ENCODE measurements at regions not wholly inside any gene's neighbourhood (a gene's known extent, or its start where the extent isn't known, plus 50 kb on each side); places are given as distances from the start of the nearest gene placed in this dataset.

DNA sequence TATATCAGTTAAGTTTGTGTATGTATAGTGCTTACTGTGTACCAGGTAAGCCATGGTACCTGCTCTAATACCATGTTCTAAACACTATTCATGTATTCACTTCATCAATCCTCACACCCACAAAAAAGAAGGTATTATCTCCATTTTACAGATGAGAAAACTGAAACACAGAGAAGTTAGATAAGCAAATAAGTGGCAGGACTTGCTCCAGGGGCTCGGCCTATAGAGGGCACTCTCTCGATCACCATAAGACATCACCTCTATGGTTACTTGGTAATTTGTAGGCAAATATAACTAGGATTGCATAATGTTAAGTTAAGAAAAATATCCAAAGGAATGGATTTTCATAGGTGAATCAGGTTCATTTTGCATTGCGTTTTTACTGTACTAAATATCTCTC, 118.1 kb upstream of the FN1 start:
- in situ Hi-C loops (cut with MboI), result no loop called here
- peaks cover 12% of the 10 kb centered on the region for H3K4me1 ChIP-seq (ENCODE audit: insufficient read depth)
- peaks cover 11% of the 10 kb centered on the region for H3F3A ChIP-seq (ENCODE audit: insufficient read depth)
- H3K79me2 ChIP-seq (ENCODE audit: insufficient read depth), result no peaks in the 10 kb centered on the region
- no peaks in the 10 kb centered on the region for H4K20me1 ChIP-seq (ENCODE audit: insufficient read depth)
- H3K9ac ChIP-seq, result no peak overlapping the region
- no peaks in the 10 kb centered on the region for H3K9me3 ChIP-seq (ENCODE audit: low read depth)
- no peaks in the 10 kb centered on the region for H3K9me2 ChIP-seq (ENCODE audit: insufficient read depth)
- no peak overlapping the region for H3K4me2 ChIP-seq (ENCODE audit: unreplicated experiment)
- 99% methylated on average over 3 of the region's 3 CpGs for WGBS, 2 experiments (ENCODE audit: low coverage in 1 of 2, low lambda C conversion rate in 2 of 2, missing lambda C conversion rate in 2 of 2)
- no peak overlapping the region for H2AFZ ChIP-seq
- no peak overlapping the region for H3K27ac ChIP-seq
- no peak for DNase-seq
- TF ChIP-seq EZH2phosphoT487 (IDR thresholded peaks at IDR 0.05; ENCODE audit: insufficient read depth, low read depth) (no peak), EZH2 (IDR thresholded peaks at IDR 0.05; ENCODE audit: insufficient read depth, poor library complexity, severe bottlenecking) (no peak)
- H3K36me3 ChIP-seq (ENCODE audit: low read depth), result no peaks in the 10 kb centered on the region
- H3K4me3 ChIP-seq, result no peak overlapping the region
- H3K27me3 ChIP-seq (replicated peaks; ENCODE audit: insufficient read depth), result no peaks in the 10 kb centered on the region

DNA sequence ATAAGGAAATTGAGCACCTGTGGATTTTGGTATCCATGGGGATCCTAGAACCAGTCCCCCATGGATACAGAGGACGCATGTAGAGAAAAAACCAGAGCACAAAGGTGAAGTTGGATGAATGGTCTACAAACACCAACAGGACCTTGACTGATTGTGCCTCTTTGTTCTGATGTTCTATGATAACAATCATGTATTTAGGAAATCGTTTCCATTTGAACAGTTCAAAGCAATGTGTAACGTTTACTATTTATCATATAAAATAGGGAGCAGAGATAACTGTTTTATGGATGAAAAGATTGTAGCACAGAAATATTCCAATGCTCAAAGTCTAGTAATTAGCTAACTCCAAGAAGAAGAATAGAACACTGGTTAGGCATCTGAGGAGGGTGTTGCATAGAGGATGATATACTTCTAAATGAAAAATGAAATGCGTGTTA, 116.3 kb upstream of the FN1 start:
- Histone ChIP-seq H3K79me2 (ENCODE audit: insufficient read depth) (no peaks in the 10 kb centered on the region), H3K27me3 (replicated peaks; ENCODE audit: insufficient read depth) (no peaks in the 10 kb centered on the region), H3F3A (ENCODE audit: insufficient read depth) (peaks cover 18% of the 10 kb centered on the region), H4K20me1 (ENCODE audit: insufficient read depth) (no peaks in the 10 kb centered on the region), H3K9ac (no peak overlapping the region), H3K27ac (no peak overlapping the region), H3K4me3 (no peak overlapping the region), H3K9me2 (ENCODE audit: insufficient read depth) (no peaks in the 10 kb centered on the region), H2AFZ (no peak overlapping the region), H3K9me3 (ENCODE audit: low read depth) (no peaks in the 10 kb centered on the region), H3K36me3 (ENCODE audit: low read depth) (no peaks in the 10 kb centered on the region), H3K4me1 (ENCODE audit: insufficient read depth) (peaks cover 15% of the 10 kb centered on the region), H3K4me2 (ENCODE audit: unreplicated experiment) (no peak overlapping the region)
- TF ChIP-seq EZH2phosphoT487 (IDR thresholded peaks at IDR 0.05; ENCODE audit: insufficient read depth, low read depth), result no peak
- no peak for TF ChIP-seq EZH2 (IDR thresholded peaks at IDR 0.05; ENCODE audit: insufficient read depth, poor library complexity, severe bottlenecking)
- in situ Hi-C loops (cut with MboI), result no loop called here
- WGBS, 2 experiments (ENCODE audit: low coverage in 1 of 2, low lambda C conversion rate in 2 of 2, missing lambda C conversion rate in 2 of 2), result 87 to 88% methylated on average over 4 of the region's 4 CpGs
- DNase-seq, result no peak

DNA sequence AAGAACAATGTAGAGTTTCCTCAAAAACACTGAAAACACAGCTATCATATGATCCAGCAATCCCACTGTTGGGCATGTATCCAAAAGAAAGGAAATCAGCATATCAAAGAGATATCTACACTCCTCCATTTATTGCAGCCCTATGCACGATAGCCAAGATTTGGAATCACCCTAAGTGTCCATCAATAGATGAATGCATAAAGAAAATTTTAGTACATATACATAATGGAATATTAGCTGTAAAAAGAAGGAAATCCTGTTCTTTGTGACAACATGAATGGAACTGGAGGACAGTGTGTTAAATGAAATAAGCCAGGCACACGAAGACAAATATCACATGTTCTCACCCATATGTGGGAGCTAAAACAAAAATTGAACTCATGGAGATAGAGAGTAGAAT, 114.5 kb upstream of the FN1 start:
- Histone ChIP-seq H3K27me3 (replicated peaks; ENCODE audit: insufficient read depth) (no peaks in the 10 kb centered on the region), H3K4me1 (ENCODE audit: insufficient read depth) (peaks cover 15% of the 10 kb centered on the region), H3K4me3 (no peak overlapping the region), H3K79me2 (ENCODE audit: insufficient read depth) (no peaks in the 10 kb centered on the region), H3K9me3 (ENCODE audit: low read depth) (no peaks in the 10 kb centered on the region), H3K9ac (no peak overlapping the region), H4K20me1 (ENCODE audit: insufficient read depth) (no peaks in the 10 kb centered on the region), H3K4me2 (ENCODE audit: unreplicated experiment) (no peak overlapping the region), H2AFZ (no peak overlapping the region), H3K27ac (no peak overlapping the region), H3K36me3 (ENCODE audit: low read depth) (no peaks in the 10 kb centered on the region), H3K9me2 (ENCODE audit: insufficient read depth) (no peaks in the 10 kb centered on the region), H3F3A (ENCODE audit: insufficient read depth) (peaks cover 18% of the 10 kb centered on the region)
- in situ Hi-C loops (cut with MboI), result no loop called here
- TF ChIP-seq EZH2phosphoT487 (IDR thresholded peaks at IDR 0.05; ENCODE audit: insufficient read depth, low read depth) (no peak), EZH2 (IDR thresholded peaks at IDR 0.05; ENCODE audit: insufficient read depth, poor library complexity, severe bottlenecking) (no peak)
- no peak for DNase-seq
- 59% methylated on average over 2 of the region's 2 CpGs for WGBS, 2 experiments (ENCODE audit: low coverage in 1 of 2, low lambda C conversion rate in 2 of 2, missing lambda C conversion rate in 2 of 2)

DNA sequence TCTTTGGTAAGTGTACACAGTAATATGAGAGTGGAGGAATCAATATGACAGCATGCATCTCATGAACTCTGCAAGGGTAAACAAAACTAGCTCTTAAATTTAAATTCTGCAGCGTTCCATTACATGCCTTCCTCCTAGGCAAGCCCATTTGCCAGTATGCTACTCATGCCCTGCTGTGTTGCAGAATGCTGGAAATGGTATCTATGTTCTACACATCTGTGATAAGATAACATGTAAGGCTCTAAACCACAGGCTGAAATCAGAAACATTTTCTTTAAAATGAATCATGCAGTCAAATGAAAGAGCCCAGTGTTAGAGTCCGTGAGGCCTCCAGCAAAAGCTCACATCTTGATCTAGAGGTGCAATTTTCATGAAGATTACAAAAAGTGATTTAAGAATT, 112.8 kb upstream of the FN1 start:
- peak; percentile 48 for DNase-seq
- H3K4me2 ChIP-seq (ENCODE audit: unreplicated experiment), result peak overlapping the region; percentile 1

GRCh38 chr2:215542690-215543089, 106.8 kb upstream of the FN1 start:
- no peaks in the 10 kb centered on the region for H4K20me1 ChIP-seq (ENCODE audit: insufficient read depth)
- peaks cover 24% of the 10 kb centered on the region for H3K4me1 ChIP-seq (ENCODE audit: insufficient read depth)
- peaks cover 18% of the 10 kb centered on the region for H3F3A ChIP-seq (ENCODE audit: insufficient read depth)
- no peaks in the 10 kb centered on the region for H3K79me2 ChIP-seq (ENCODE audit: insufficient read depth)
- H3K27me3 ChIP-seq (replicated peaks; ENCODE audit: insufficient read depth), result no peaks in the 10 kb centered on the region
- H3K9ac ChIP-seq, result no peak overlapping the region
- DNase-seq, result no peak
- no peak overlapping the region for H3K4me2 ChIP-seq (ENCODE audit: unreplicated experiment)
- no peaks in the 10 kb centered on the region for H3K9me3 ChIP-seq (ENCODE audit: low read depth)
- no peaks in the 10 kb centered on the region for H3K9me2 ChIP-seq (ENCODE audit: insufficient read depth)
- H2AFZ ChIP-seq, result no peak overlapping the region
- in situ Hi-C loops (cut with MboI), result no loop called here
- H3K27ac ChIP-seq, result no peak overlapping the region
- no peak overlapping the region for H3K4me3 ChIP-seq
- TF ChIP-seq EZH2phosphoT487 (IDR thresholded peaks at IDR 0.05; ENCODE audit: insufficient read depth, low read depth), result no peak
- TF ChIP-seq EZH2 (IDR thresholded peaks at IDR 0.05; ENCODE audit: insufficient read depth, poor library complexity, severe bottlenecking), result no peak
- no peaks in the 10 kb centered on the region for H3K36me3 ChIP-seq (ENCODE audit: low read depth)

More for the DNA sequence above, 112.8 kb upstream of the FN1 start:
- Histone ChIP-seq H3K27ac (peak overlapping the region; percentile 19; the same call in 1 of the 2 replicates), H4K20me1 (ENCODE audit: insufficient read depth) (no peaks in the 10 kb centered on the region), H3K4me1 (ENCODE audit: insufficient read depth) (peaks cover 6% of the 10 kb centered on the region), H3F3A (ENCODE audit: insufficient read depth) (peaks cover 12% of the 10 kb centered on the region; the same call in 1 of the 2 replicates), H3K36me3 (ENCODE audit: low read depth) (no peaks in the 10 kb centered on the region), H3K9me2 (ENCODE audit: insufficient read depth) (no peaks in the 10 kb centered on the region), H3K9ac (no peak overlapping the region), H3K9me3 (ENCODE audit: low read depth) (no peaks in the 10 kb centered on the region), H3K79me2 (ENCODE audit: insufficient read depth) (no peaks in the 10 kb centered on the region), H3K4me3 (no peak overlapping the region), H3K27me3 (replicated peaks; ENCODE audit: insufficient read depth) (no peaks in the 10 kb centered on the region), H2AFZ (peak overlapping the region; percentile 22; the same call in 1 of the 2 replicates)
- TF ChIP-seq EZH2 (IDR thresholded peaks at IDR 0.05; ENCODE audit: insufficient read depth, poor library complexity, severe bottlenecking) (no peak), EZH2phosphoT487 (IDR thresholded peaks at IDR 0.05; ENCODE audit: insufficient read depth, low read depth) (no peak)
- in situ Hi-C loops (cut with MboI), result no loop called here
- WGBS, 2 experiments (ENCODE audit: low coverage in 1 of 2, low lambda C conversion rate in 2 of 2, missing lambda C conversion rate in 2 of 2), result 75 to 90% methylated on average over 2 of the region's 2 CpGs
